UCSD-AML1 (cell line): ENCODE measurements at regions not wholly inside any gene's neighbourhood (a gene's known extent, or its start where the extent isn't known, plus 50 kb on each side); places are given as distances from the start of the nearest gene placed in this dataset.

Source experiments
- DNase-seq: peaks from one replicate; lab custom pipeline; 2025; ENCODE audit not compliant: unreplicated experiment; lab: John Stamatoyannopoulos, UW

DNA sequence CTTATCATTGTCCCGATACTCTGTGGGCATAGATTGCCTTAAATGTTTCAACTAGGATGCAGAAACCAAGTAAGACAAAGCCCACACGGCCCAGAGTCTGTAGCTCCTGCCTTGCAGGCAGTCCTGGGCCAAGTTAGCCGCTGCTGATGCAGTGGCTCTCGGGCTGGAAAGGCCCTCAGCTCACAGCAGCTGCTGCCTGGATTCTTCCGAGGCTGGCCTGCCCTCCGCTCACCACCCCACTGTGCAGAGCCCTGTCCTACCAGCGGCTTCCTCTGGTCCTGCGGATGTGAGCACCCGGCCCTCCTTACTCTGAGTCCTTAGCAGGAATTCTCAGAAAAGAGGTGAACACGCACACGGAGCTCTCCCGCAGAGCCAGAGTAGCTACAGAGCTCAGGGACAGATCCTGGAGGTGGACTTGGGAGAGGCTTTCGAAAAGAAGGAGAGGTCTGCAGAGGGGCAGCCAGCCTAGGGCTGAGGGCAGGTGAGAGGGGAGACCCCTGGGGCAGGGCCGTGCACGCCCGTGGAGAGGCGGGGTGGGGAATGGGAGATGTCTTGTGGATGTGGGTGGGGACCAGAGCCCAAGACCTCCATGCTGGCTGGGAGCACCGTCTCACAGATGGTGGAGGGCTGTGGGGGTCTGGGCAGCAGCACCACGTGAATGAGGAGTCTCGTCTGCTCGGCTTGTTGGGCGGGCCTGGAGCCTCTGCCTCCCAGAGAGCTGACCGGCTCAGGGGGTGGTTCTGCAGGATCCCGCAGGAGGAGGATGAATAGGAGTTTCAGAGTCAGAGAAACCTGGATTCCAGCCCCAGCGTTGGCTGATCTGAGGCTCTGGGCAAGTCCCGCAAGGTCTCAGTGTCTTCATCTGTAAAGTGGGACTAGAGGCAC lies 117.4 kb upstream of the B3GAT1 start:
- DNase-seq, result no peak

DNA sequence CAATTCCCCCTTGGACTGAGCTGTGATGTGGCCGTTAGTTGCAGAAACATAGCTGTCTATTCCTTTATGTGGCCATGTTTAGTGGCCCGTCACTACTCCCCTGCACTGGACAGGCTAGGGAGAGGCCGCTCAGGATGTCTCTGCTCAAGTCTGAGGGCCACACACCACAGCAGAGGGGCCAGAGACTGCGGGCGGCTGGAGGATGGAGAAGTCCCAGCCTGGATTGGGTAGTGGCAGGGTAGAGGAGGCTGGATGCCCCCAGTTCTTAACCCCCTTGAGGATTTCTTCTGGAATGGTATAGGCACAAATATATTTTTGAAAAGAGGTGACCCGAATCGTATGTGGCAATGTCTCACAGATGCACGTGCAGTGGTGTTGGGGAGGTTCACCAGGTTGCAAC lies 116.4 kb upstream of the B3GAT1 start:
- no peak for DNase-seq

GRCh38 chr11:134527382-134528243 lies 115.6 kb upstream of the B3GAT1 start:
- no peak for DNase-seq

GRCh38 chr11:134524896-134525845 lies 113.1 kb upstream of the B3GAT1 start:
- no peak for DNase-seq

DNA sequence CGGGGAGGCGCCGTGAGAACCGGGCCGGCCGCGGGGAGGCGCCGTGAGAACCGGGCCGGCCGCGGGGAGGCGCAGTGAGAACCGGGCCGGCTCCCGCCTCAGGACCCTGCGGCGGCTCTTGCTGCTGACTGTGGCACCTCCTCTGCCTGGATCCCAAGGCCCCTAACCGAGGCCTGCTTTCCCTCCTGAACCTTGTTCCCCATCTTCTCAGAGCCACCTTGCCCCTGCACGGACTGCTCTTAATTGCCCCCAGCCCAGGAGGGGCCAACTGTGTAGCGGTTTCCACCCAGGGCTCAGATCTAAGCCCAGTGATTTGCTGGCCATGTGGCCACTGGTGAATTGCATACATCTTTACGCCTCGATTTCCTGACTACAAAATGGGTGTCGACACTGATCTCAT lies 112.2 kb upstream of the B3GAT1 start:
- DNase-seq, result no peak

DNA sequence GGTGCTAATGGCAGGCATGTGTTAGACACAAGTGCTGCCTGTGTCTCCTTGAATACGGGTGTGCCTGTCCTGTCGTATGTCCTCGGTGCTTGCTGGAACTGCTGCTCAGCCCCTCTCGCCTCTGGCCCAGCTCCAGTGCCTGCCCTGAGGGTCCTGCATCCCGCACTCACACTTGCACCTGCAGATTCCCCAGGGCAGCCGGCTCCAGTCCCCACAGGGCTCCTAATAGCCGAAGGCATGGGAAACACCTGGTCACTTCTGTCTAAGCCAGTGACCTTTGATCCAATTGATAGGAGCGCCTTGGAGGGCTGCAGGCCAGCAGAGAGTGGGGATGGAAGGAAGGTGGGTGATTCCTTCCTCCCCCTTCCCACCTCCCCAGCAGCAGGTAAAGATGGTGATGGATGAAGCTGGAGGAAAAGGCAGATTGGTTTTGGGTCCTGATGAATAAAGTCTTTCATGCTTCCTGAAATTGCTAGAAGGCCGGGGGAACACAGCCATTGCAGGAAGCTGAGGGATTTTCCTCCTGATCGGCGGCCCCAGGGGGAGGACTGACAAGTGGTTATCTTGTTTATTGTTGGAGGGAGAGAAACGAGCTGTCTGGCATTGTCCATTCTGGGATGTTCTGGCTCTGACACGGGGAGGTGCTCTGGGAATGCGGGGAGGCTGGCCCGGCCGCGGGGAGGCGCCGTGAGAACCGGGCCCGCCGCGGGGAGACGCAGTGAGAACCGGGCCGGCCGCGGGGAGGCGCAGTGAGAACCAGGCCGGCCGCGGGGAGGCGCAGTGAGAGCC lies 110.9 kb upstream of the B3GAT1 start:
- no peak for DNase-seq

- DNase-seq, result no peak
Measured at GRCh38 chr11:134521452-134522289, 109.6 kb upstream of the B3GAT1 start.

GRCh38 chr11:134521001-134521400 lies 109.0 kb upstream of the B3GAT1 start:
- DNase-seq, result no peak

GRCh38 chr11:134519788-134520187 lies 107.7 kb upstream of the B3GAT1 start:
- no peak for DNase-seq

DNA sequence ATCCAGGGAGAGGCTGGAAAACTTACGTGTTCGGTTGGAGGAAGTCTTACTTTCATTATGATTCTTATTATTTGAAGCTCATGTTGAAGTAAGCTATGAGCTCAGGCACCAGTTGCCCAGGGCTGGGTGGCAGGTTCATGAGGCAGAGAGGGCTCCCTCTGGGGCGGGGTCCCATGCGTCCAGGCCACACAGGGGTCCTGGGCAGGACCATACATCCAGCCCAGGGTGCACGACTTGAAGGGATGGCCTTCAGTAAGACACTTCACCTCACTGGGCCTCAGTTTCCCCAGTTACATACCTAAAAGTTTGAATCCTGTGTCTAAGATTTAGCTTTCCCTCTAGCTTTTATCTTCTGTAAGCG lies 107.3 kb upstream of the B3GAT1 start:
- DNase-seq, result no peak

GRCh38 chr11:134518616-134519389 lies 106.8 kb upstream of the B3GAT1 start:
- no peak for DNase-seq

- no peak for DNase-seq
Measured at GRCh38 chr11:134517621-134518293, 105.7 kb upstream of the B3GAT1 start.

DNA sequence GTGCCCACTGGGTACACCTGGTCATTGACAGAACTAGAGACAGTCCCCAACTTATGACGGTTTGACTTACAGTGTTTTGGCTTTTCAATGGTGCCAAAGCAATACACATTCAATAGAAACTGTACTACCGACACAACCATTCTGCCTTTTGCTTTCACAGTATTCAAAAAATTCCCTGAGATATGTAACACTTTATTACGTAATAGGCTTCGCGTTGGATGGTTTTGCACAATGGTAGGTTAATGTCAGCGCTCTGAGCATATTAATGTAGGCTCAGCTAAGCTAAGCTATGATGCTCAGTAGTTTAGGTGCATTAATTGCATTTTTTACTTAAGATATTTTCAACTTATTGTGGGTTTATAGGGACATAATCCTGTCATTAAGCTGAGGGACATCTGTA lies 105.1 kb upstream of the B3GAT1 start:
- no peak for DNase-seq

- DNase-seq, result no peak
Measured at GRCh38 chr11:134516529-134516928, 104.5 kb upstream of the B3GAT1 start.

- no peak for DNase-seq
Measured at GRCh38 chr11:134515081-134515960, 103.3 kb upstream of the B3GAT1 start.

- no peak for DNase-seq
Measured at GRCh38 chr11:134514354-134514951, 102.4 kb upstream of the B3GAT1 start.
